ENCODE measurements at regions not wholly inside any gene's neighbourhood (a gene's known extent, or its start where the extent isn't known, plus 50 kb on each side); places are given as distances from the start of the nearest gene placed in this dataset.

- no peak for TF ChIP-seq CTCF (IDR thresholded peaks at IDR 0.05)
- no peak for TF ChIP-seq POLR2AphosphoS5 (IDR thresholded peaks at IDR 0.05)
- no peak for TF ChIP-seq POLR2A (IDR thresholded peaks at IDR 0.05)
These were observed 359.5 kb upstream of the ANKRD30A start for GRCh38 chr10:36765782-36766414.
